Activated CD4-positive, alpha-beta memory T cell treated with anti-CD3 and anti-CD28 coated beads for 36 hours (primary cell): ENCODE measurements at regions not wholly inside any gene's neighbourhood (a gene's known extent, or its start where the extent isn't known, plus 50 kb on each side); places are given as distances from the start of the nearest gene placed in this dataset.

ENCODE experiments used
- CTCF ChIA-PET: fragments of 350-600 bp; sonication (Branson Sonifier 250); formaldehyde crosslinking; loops from one replicate; lab custom pipeline; 2021; ENCODE audit warnings: antibody characterized with exemption, inconsistent platforms; lab: Charles Lee
- POLR2A ChIA-PET: fragments of 350-600 bp; sonication (Branson Sonifier 250); formaldehyde crosslinking; loops from one replicate; lab custom pipeline; 2021; ENCODE audit warnings: antibody characterized with exemption; lab: Charles Lee
- DNase-seq: peaks from one replicate; pipeline ENCODE4 v3.0.0-alpha.2; 2020
- H3K27ac Mint-ChIP-seq: one replicate; pipeline ENCODE4 v1.8.0; 2021; ENCODE audit warnings: mixed read lengths
- H3K27me3 Mint-ChIP-seq: one replicate; pipeline ENCODE4 v1.8.0; 2021; ENCODE audit warnings: mixed read lengths
- H3K36me3 Mint-ChIP-seq: one replicate; pipeline ENCODE4 v1.8.0; 2021; ENCODE audit warnings: mixed read lengths
- H3K4me1 Mint-ChIP-seq: one replicate; pipeline ENCODE4 v1.8.0; 2021; ENCODE audit warnings: low read depth, mixed read lengths
- H3K4me3 Mint-ChIP-seq: one replicate; pipeline ENCODE4 v1.8.0; 2021; ENCODE audit warnings: mild to moderate bottlenecking, mixed read lengths
- H3K9me3 Mint-ChIP-seq: one replicate; pipeline ENCODE4 v1.8.0; 2021; ENCODE audit warnings: mixed read lengths
- intact Hi-C: fragments of 100-400 bp; cut with micrococcal nuclease; formaldehyde crosslinking; loops from one replicate; pipeline ENCODE4 v1.15.1; 2023

DNA sequence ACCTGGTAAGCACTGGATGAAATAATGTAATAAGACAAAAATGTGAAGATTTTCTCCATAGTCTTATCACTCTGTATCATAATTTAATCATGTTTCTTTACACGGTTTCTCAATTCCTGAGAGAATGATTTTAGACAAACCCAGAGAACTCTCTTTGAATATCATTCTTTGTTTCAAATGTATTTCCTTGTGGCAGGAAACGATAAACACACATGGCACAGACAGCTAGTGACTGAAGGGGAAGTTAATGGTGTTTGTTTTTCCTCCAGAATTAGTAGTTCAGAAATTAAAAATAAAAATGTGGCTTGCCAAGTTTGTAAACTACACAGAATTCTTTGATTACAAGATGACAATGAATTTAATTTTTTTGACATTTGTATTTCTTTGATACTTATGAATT lies 163.7 kb upstream of the PRPS1L1 start:
- no peaks in the 10 kb centered on the region for H3K27me3 Mint-ChIP-seq
- H3K4me3 Mint-ChIP-seq = no peak overlapping the region
- no peaks in the 10 kb centered on the region for H3K36me3 Mint-ChIP-seq
- H3K4me1 Mint-ChIP-seq = no peaks in the 10 kb centered on the region
- DNase-seq = no peak
- intact Hi-C loops = no loop called here
- no peak overlapping the region for H3K27ac Mint-ChIP-seq
- ChIA-PET POLR2A (no interaction called here), CTCF (no interaction called here)
- H3K9me3 Mint-ChIP-seq = no peaks in the 10 kb centered on the region

- Mint-ChIP-seq H3K4me3 (no peak overlapping the region), H3K27ac (no peak overlapping the region), H3K4me1 (no peaks in the 10 kb centered on the region), H3K27me3 (no peaks in the 10 kb centered on the region), H3K36me3 (no peaks in the 10 kb centered on the region), H3K9me3 (no peaks in the 10 kb centered on the region)
- intact Hi-C loops = no loop called here
- CTCF ChIA-PET = no interaction called here
- no peak for DNase-seq
- POLR2A ChIA-PET = no interaction called here
Observed at GRCh38 chr7:18191862-18192625, 164.4 kb upstream of the PRPS1L1 start.

DNA sequence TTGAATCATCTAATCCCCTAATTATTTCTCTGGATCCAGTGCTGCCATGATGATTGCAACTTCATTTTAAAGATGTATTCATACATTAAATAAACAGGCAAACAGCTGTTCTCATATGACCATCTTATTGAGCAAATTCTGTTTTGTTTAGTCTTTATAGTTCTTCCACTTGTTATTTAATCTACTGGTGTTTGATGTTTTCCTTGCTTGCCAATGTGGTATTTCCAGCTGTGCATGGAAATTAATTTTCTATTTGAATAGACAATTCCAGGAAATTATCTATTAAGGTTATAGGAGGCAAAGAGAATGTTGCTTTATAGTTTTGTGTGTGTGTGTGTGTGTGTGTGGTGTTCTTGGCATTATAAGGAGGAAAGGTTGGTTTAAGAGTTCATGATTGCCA lies 167.0 kb upstream of the PRPS1L1 start:
- H3K27ac Mint-ChIP-seq = no peak overlapping the region
- POLR2A ChIA-PET = no interaction called here
- no peaks in the 10 kb centered on the region for H3K9me3 Mint-ChIP-seq
- CTCF ChIA-PET = no interaction called here
- no peaks in the 10 kb centered on the region for H3K4me1 Mint-ChIP-seq
- intact Hi-C loops = no loop called here
- no peak for DNase-seq
- H3K27me3 Mint-ChIP-seq = no peaks in the 10 kb centered on the region
- no peaks in the 10 kb centered on the region for H3K36me3 Mint-ChIP-seq
- no peak overlapping the region for H3K4me3 Mint-ChIP-seq

DNA sequence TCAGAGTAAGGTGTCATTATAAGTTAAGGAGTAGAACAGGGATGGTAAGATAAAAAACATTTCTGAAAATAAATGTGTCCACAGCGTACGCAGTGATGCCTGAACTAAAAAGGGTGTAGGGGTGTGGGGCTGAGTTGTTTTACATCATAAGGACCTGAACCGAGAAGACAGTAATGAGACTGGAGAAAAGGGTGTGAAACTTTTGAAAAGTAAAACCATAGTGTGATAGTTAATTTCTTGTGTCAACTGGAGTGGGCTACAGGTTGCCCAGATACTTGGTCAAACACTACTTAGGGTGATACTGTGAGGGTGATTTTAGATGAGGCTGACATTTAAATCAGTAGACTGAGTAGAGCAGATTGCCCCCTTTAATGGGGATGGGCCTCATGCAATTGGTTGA lies 169.0 kb upstream of the PRPS1L1 start:
- Mint-ChIP-seq H3K4me3 (no peak overlapping the region), H3K4me1 (no peaks in the 10 kb centered on the region), H3K27ac (no peak overlapping the region), H3K27me3 (no peaks in the 10 kb centered on the region), H3K9me3 (no peaks in the 10 kb centered on the region), H3K36me3 (no peaks in the 10 kb centered on the region)
- DNase-seq = no peak
- CTCF ChIA-PET = no interaction called here
- intact Hi-C loops = no loop called here
- POLR2A ChIA-PET = no interaction called here

DNA sequence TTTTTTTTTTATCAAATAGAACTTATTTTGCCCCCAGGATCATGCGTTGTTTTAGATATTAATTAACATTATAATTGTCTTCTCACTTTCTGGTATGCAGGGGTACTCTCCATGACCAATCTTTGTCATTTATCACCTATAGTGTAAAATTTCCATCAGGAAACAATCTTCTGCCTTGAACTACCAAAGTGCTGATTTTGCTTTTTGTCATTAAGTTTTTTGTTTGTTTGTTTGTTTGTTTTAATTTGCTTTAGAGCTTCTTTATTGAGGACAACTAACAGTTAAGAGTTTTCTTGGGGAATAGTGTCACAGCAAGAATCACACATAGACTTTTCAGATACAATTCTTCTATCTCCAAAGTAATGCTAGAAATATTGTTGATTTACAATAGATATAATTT lies 171.2 kb upstream of the PRPS1L1 start:
- POLR2A ChIA-PET = no interaction called here
- no peaks in the 10 kb centered on the region for H3K9me3 Mint-ChIP-seq
- no peak for DNase-seq
- CTCF ChIA-PET = no interaction called here
- peaks cover 7% of the 10 kb centered on the region for H3K4me1 Mint-ChIP-seq
- H3K36me3 Mint-ChIP-seq = no peaks in the 10 kb centered on the region
- no peak overlapping the region for H3K4me3 Mint-ChIP-seq
- no peaks in the 10 kb centered on the region for H3K27me3 Mint-ChIP-seq
- intact Hi-C loops = no loop called here
- no peak overlapping the region for H3K27ac Mint-ChIP-seq

DNA sequence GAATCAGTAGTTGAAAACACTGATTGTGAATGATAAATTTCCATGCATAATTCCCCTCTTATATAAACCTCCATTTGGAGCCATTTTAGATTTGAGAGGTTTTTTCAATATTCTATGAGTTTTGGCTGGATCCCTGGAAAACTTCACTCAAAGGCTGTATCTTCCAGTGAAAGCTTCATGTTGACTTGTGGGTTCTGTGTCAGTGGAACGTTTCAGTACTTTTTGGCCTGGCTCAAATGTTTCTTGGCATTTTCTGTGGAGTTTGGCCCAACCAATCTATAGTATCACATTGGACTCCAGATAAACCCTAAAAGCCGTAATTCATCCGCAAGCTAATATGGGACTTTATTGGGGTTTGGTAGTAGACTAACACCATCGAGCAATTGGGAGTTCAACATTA lies 172.6 kb upstream of the PRPS1L1 start:
- Mint-ChIP-seq H3K4me3 (no peak overlapping the region), H3K4me1 (peaks cover 7% of the 10 kb centered on the region), H3K9me3 (no peaks in the 10 kb centered on the region), H3K36me3 (no peaks in the 10 kb centered on the region), H3K27ac (no peak overlapping the region), H3K27me3 (no peaks in the 10 kb centered on the region)
- ChIA-PET CTCF (no interaction called here), POLR2A (no interaction called here)
- DNase-seq = no peak
- intact Hi-C loops = no loop called here

DNA sequence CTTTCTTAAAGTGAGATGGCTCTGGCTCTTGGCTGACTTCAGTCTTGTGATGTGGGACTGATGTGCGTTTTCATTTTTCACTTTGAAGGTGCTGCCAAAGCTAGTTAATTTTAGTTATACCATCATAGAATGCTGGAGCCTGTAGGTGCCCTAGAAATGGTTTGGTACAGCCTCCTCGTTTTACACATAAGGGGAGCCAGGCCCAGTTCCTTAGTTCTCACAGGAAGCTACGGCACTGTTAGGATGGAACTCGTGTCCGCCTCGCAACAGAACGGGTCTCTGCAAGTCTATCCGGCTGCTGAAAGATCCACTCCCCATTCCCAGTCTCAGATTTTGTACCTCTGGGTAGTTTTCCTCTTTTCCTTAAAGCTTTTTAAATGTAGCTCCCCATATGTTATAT lies 173.2 kb upstream of the PRPS1L1 start:
- intact Hi-C loops = no loop called here
- H3K4me1 Mint-ChIP-seq = peaks cover 7% of the 10 kb centered on the region
- no peak overlapping the region for H3K27ac Mint-ChIP-seq
- no peak overlapping the region for H3K4me3 Mint-ChIP-seq
- ChIA-PET POLR2A (no interaction called here), CTCF (no interaction called here)
- H3K9me3 Mint-ChIP-seq = no peaks in the 10 kb centered on the region
- no peaks in the 10 kb centered on the region for H3K27me3 Mint-ChIP-seq
- no peak for DNase-seq
- no peaks in the 10 kb centered on the region for H3K36me3 Mint-ChIP-seq

- H3K4me3 Mint-ChIP-seq = no peak overlapping the region
- H3K4me1 Mint-ChIP-seq = peaks cover 7% of the 10 kb centered on the region
- H3K9me3 Mint-ChIP-seq = no peaks in the 10 kb centered on the region
- ChIA-PET CTCF (no interaction called here), POLR2A (no interaction called here)
- H3K27ac Mint-ChIP-seq = no peak overlapping the region
- no peak for DNase-seq
- intact Hi-C loops = no loop called here
- H3K36me3 Mint-ChIP-seq = no peaks in the 10 kb centered on the region
- H3K27me3 Mint-ChIP-seq = no peaks in the 10 kb centered on the region
Observed at GRCh38 chr7:18201350-18201749, 173.7 kb upstream of the PRPS1L1 start.

- DNase-seq = no peak
- POLR2A ChIA-PET = no interaction called here
- intact Hi-C loops = no loop called here
Observed at GRCh38 chr7:18202315-18203045, 174.8 kb upstream of the PRPS1L1 start.

DNA sequence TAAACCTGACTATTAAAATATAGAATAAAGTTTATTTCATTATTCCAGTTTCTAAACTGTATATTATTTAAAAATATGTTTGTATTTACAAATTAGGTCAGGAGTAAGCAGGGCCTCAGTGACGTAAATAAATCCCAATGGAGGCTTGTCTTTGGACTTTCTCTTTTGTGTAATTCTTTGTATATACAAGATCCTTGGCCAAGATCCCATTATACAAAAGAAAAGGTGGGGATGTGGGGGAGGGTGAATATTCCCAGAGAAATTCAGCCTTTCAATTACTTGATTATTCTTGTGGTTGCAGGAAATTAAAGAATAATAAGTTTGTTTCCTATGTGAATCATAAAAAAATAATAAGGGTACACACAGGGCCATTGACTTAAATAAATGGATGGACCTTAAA lies 178.7 kb upstream of the PRPS1L1 start:
- Mint-ChIP-seq H3K27me3 (no peaks in the 10 kb centered on the region), H3K4me1 (peaks cover 7% of the 10 kb centered on the region)
- CTCF ChIA-PET = no interaction called here

More at GRCh38 chr7:18202315-18203045, 174.8 kb upstream of the PRPS1L1 start:
- H3K36me3 Mint-ChIP-seq = no peaks in the 10 kb centered on the region
- H3K4me1 Mint-ChIP-seq = peaks cover 7% of the 10 kb centered on the region
- H3K9me3 Mint-ChIP-seq = no peaks in the 10 kb centered on the region
- no peak overlapping the region for H3K4me3 Mint-ChIP-seq
- no peak overlapping the region for H3K27ac Mint-ChIP-seq
- CTCF ChIA-PET = no interaction called here
- H3K27me3 Mint-ChIP-seq = no peaks in the 10 kb centered on the region

DNA sequence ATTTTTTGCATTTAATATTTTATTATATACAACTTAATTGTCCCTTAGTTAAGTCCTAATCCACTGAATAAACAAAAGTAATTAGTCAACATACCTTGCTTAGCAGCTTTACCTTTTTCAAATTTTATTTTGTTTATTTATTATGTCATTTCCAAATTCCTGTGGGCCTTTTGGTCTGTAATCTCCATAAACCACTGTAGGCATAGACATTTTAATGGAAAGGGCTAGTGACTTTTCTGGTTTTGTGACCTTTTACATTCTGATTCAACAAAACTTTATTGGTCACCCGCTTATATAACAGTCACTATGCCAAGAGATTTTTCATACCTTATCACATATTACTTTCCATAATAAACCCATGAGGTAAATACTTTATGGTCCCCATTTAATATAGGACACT lies 181.3 kb upstream of the PRPS1L1 start:
- H3K4me1 Mint-ChIP-seq = no peaks in the 10 kb centered on the region
- peaks cover 3% of the 10 kb centered on the region for H3K27me3 Mint-ChIP-seq
- no peak overlapping the region for H3K27ac Mint-ChIP-seq
- no peaks in the 10 kb centered on the region for H3K36me3 Mint-ChIP-seq
- no peaks in the 10 kb centered on the region for H3K9me3 Mint-ChIP-seq
- H3K4me3 Mint-ChIP-seq = no peak overlapping the region
- POLR2A ChIA-PET = no interaction called here
- no peak for DNase-seq
- intact Hi-C loops = no loop called here
- CTCF ChIA-PET = no interaction called here

More for the DNA sequence above, 178.7 kb upstream of the PRPS1L1 start:
- DNase-seq = no peak
- no peaks in the 10 kb centered on the region for H3K9me3 Mint-ChIP-seq
- H3K36me3 Mint-ChIP-seq = no peaks in the 10 kb centered on the region
- intact Hi-C loops = no loop called here
- POLR2A ChIA-PET = no interaction called here
- no peak overlapping the region for H3K4me3 Mint-ChIP-seq
- H3K27ac Mint-ChIP-seq = no peak overlapping the region

- ChIA-PET POLR2A (no interaction called here), CTCF (no interaction called here)
- peaks cover 3% of the 10 kb centered on the region for H3K27me3 Mint-ChIP-seq
- DNase-seq = no peak
- H3K27ac Mint-ChIP-seq = no peak overlapping the region
- H3K36me3 Mint-ChIP-seq = no peaks in the 10 kb centered on the region
- H3K4me1 Mint-ChIP-seq = no peaks in the 10 kb centered on the region
- intact Hi-C loops = no loop called here
- H3K9me3 Mint-ChIP-seq = no peaks in the 10 kb centered on the region
- H3K4me3 Mint-ChIP-seq = no peak overlapping the region
Observed at GRCh38 chr7:18210377-18210776, 182.7 kb upstream of the PRPS1L1 start.

- peaks cover 3% of the 10 kb centered on the region for H3K27me3 Mint-ChIP-seq
- CTCF ChIA-PET = no interaction called here
- intact Hi-C loops = no loop called here
- POLR2A ChIA-PET = no interaction called here
- DNase-seq = no peak
- no peaks in the 10 kb centered on the region for H3K9me3 Mint-ChIP-seq
- H3K4me3 Mint-ChIP-seq = no peak overlapping the region
- H3K27ac Mint-ChIP-seq = no peak overlapping the region
- no peaks in the 10 kb centered on the region for H3K4me1 Mint-ChIP-seq
- no peaks in the 10 kb centered on the region for H3K36me3 Mint-ChIP-seq
Observed at GRCh38 chr7:18210788-18211187, 183.1 kb upstream of the PRPS1L1 start.
